GM18873 (cell line): ENCODE measurements at regions not wholly inside any gene's neighbourhood (a gene's known extent, or its start where the extent isn't known, plus 50 kb on each side); places are given as distances from the start of the nearest gene placed in this dataset.
"Not testable (repeated sequence)": the region's sequence is repeated elsewhere in the genome, so short reads cannot be mapped to it uniquely, and the experiment has no call there.

ENCODE experiments used
- ATAC-seq: cut with Tn5 transposase; IDR thresholded peaks from one replicate; pipeline ENCODE4 v1.9.1; 2021; ENCODE audit warnings: mild to moderate bottlenecking, moderate library complexity, moderate number of reproducible peaks; ENCODE audit not compliant: unreplicated experiment, low FRiP score

DNA sequence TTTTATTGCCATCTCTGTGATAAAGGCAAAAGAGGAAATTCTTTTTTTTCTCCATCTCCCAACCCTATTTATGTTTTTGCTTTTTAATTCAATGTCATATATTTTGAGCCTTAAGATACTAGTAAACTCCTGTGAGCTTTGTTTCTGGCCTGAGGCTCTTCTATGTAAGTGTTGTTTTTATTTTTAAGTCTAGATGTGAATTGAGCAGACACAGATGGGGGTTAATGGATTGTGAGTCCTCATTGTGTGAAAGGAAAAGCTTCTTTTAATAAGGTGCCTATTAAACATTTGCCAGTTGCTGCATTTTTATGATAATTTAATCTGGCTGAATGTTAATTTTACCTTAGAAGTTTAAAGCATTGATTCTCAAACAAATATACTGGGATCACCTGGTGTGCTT is 2337.9 kb upstream of the RAG2 start:
- no peak for ATAC-seq

DNA sequence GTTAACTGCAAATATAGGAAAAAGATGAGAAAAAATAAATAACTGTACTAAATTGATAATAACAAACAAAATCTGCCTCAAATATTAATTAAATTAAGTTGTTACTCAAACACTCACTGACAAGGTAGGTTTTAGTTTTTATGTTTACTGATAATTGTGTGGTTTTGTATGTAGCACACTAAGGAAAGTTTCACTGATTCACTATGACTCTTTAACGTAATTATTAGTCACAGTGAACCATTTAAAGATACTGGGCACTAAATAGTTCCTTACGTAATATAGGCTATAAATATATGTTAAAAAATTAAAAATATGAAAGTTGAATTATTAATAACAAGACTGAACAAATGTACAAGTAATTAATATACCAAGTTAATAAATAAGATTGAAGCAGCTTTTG is 2330.0 kb upstream of the RAG2 start:
- no peak for ATAC-seq

DNA sequence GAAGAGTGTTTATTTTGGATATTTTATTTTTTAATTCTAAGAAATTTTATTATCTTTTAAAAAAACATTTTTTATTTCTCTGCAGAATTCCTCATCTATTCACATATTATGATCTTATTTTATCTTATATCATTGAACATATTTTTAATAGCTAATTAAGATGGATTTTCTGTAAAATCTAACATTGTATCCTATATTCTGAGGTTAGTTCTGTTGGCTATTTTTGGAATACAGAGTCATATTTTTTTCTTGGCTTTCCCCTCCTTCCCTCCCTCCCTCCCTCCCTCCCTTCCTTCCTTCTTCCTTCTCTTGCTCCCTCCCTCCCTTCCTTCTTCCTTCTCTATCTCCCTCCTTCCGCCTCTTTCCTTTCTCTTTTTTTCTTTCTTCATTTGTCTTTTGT is 2326.6 kb upstream of the RAG2 start:
- ATAC-seq, result no peak

DNA sequence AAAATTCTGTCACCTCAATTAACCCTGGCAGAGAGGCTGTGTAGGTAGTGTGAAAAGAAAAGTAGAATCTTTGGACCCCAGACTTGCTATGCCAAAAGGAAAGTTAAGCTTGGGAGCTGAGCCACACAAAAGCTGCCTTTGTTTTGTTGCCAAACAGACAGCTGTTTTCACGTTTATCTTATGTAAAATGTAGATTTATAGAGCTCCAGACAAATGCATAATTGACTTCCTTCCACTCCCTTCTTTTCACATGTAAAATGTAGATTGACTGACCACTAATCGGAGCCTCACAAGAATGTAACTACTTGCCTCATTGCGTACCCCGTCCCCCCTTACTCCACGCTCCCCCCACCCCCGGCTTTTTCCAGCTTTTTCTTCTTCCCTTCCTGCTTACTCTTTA is 2302.2 kb upstream of the RAG2 start:
- no peak for ATAC-seq

DNA sequence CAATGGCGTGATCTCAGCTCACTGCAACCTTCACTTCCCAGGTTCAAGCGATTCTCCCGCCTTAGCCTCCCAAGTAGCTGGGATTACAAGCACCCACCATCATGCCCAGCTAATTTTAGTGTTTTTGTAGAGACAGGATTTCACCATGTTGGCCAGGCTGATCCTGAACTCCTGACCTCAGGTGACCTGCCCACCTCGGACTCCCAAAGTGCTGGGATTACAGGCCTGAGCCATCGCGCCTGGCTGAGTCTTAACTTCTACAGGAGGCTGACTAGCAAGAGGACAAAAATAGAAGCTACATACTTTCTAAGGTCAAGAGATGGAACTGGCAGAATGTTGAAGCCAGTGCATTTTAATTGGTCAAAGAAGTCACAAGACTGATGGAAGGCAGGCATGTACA is 2296.2 kb upstream of the RAG2 start:
- not testable (repeated sequence) for ATAC-seq

DNA sequence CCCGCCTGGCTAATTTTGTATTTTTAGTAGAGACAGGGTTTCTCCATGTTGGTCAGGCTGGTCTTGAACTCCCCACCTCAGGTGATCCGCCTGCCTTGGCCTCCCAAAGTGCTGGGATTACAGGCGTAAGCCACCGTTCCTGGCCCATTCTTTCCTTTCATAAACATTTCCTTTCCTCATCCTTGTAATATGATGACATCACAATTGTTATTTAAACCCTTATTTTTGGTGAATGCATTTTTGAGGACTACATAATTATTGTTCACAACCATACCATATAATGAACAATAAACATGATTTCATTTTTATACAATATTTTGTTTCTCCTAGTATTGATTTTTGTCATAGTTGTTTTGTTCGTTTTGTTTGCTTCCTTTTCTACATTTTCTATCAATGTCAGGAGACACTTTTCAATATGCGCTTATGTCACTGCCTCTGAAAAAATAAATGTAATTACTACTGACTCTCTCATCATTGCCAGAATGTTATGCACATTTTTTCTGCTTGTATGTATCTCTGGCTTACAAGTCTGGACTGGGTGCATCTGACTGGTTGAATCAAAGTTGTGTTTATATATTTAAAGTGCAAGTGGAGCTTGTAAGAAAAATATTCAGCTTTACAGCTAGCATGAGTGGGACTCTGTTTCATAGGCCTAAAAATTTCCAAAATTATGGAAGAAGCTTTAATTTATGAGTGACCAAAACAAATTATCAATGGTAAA is 2286.3 kb upstream of the RAG2 start:
- ATAC-seq, result no peak

DNA sequence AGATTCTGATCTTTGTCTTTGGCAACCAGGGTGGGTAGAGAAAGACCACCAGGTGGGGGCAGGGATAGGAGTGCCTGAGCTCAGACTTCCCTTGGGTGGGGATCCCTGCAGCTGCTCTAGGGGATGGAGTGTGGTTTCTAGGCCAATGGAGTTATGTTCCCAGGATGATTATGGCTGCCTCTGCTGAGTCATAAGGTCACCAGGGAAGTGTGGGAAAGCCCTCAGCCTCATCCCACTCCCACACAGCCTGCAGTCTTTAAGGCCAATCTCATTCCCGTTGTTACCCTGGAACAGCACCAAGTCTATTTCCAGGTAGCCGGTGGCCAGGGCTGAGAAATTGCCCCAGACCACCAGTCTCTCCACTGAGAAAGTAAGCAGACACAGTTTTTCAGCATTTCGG is 2269.3 kb upstream of the RAG2 start:
- no peak for ATAC-seq

DNA sequence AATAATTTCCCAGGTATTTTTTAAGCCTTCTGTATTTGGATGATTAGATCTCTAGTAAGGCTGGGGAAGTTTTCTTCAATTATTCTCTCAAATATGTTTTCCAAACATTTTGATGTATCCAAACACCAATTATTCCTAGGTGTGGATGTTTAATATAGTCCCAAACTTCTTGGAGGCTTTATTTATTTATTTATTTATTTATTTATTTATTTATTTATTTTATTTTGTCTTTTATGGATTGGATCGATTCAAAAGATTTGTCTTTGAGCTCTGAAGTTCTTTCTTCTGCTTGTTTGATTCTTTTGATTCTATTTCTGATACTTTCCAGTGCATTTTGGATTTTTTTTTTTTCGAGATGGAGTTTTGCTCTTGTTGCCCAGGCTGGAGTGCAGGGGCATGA is 2267.9 kb upstream of the RAG2 start:
- ATAC-seq, result no peak

DNA sequence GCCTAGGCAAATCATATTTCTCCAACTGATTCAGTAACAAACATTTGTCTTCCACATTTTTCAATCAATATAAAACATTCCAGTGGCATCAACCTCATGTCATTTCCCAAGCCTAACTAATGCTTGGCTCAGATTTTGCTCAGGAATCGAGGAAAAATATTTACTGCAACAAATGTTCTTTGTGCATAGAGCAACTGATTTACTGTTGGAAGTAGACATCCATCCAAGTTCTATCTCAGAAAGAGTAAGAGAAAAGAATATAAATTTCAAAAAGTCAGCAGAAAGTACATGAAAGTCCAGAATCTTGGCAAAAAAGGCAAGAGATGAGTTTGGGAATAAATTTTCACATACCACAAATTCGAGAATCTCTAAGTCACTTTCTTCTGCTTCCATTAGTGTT is 2245.0 kb upstream of the RAG2 start:
- ATAC-seq, result no peak

DNA sequence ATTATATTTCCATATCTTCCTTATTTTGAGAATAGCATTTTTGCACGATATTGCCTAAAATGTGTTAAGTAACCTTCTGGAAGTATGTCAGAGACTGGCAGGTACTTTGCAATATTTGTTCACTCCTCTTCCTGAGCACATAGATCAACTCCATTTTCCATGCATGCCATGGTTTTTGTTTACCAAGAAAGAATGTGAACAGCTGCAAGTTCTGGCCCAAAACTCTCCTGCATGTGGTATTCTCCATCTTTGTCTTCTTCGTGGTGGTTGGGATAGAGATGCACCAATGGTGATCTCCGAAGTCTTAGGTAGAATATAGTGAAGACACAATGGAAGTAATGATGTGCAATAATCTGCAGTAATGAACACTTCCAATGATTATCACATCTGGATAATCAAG is 2241.0 kb upstream of the RAG2 start:
- ATAC-seq, result no peak

DNA sequence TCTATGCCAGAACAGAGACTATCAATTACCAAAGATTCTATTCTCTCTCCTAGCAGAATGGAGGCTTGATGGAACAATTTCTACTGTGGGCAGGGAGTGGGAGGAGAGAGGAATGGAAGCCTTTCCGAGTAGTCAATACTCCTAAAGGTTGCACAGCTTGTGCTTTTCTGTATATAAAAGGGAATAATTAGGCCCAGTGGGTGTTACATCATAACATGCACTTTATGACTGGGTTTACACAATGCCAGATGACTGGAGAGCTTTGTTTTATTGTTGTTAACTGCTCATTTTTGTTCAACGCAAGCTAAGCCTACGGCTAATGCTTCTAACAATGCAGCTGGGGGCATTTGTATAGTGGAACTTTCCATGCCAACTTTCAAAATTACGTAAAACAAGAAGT is 2237.9 kb upstream of the RAG2 start:
- ATAC-seq, result no peak

DNA sequence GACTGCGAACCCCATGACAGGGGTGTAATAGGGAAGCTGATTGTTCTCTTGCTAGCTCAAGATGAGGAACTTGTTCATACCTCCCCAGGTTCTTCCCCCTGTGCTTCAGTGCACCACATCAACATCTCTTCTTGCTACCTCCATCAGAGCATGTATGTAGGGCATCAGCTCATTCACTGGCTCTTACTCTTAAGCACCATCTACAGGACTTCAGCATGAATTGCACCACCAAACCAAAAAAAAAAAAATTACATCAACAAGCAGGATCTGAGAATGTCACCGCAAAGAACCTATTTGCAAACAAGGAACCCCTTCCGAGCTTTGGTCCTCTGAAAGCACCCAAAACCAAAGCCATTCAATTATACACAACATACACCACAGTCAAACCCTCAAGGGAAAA is 2226.5 kb upstream of the RAG2 start:
- ATAC-seq, result no peak

DNA sequence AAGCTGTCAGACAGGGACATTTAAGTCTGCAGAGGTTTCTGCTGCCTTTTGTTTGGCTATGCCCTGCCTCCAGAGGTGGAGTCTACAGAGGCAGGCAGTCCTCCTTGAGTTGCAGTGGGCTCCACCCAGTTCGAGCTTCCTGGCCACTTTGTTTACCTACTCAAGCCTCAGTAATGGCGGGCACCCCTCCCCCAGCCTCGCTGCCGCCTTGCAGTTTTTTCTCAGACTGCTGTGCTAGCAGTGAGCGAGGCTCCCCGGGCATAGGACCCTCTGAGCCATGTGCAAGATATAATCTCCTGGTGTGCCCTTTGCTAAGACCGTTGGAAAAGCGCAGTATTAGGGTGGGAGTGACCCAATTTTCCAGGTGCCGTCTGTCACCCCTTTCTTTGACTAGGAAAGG is 2223.8 kb upstream of the RAG2 start:
- not testable (repeated sequence) for ATAC-seq

DNA sequence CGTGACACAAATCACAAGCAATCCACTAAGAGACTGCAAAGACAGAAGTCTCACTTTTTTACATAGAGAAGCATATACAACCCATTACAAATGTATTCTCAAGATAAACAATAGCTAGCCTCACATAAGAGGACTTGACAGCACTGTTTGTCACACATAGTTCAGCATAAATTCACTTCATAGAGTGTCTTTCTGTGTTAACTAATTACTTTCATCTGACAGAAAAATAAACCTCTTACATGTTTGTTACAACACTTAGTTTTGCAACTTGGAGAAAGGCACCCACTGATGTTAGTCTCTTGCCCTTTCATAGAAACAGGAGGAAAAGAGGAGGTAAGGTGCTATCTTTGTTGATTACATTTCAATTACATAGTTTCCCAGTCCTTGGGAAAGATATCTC is 2221.9 kb upstream of the RAG2 start:
- ATAC-seq, result no peak

DNA sequence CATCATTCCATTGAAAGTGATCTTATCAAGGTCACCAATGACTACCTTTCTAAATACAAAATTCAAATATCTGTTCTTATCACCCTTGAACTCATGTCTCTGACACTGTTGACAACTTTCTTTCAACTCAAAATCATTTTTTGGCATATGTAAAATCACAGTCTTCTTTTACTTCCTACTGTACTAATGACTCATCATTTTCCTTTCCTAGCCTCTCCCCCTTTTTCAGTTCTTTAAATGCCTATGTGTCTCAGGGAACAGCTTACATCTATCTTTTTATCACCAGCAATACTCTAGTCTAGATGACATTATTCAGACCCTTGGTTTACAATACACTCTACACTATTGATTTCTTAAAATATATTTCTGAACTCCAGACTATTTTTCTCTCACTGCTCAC is 2220.7 kb upstream of the RAG2 start:
- no peak for ATAC-seq

DNA sequence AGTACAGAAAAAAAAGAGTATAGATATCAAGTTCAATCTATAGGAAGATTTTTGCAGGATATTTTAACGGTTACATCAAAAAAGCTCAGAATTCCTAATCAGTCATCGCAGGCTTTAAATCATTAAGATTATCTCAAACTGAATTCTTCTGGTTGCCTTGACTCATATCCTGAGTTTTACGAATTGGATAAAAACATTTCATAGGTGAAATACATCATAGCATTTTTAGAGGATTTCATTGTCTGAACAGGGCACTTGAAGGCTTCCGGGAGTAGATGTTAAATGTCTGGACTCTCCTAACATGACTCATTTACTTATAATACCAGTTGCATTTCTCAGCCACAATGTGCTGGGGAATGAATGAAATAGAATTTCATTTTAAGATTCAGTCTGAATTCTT is 2216.6 kb upstream of the RAG2 start:
- no peak for ATAC-seq

DNA sequence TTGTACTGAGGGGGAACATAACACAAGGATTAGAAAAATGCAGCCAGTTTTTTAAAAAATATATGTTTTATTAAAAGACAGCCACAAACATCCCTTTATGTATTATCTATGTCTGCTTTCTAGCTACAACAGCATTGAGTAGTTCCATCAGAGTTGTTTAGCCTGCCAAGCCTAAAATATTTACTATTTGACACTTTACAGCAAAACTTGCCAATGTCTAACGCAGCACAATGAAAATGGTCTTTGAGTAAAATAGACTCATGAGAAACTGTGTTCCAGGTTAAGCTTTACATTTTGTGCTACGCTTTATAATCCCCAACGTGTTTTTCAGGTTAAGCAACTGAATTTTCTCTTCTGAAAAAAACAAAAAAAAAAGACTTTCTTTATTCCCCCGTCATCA is 2211.5 kb upstream of the RAG2 start:
- ATAC-seq, result no peak

DNA sequence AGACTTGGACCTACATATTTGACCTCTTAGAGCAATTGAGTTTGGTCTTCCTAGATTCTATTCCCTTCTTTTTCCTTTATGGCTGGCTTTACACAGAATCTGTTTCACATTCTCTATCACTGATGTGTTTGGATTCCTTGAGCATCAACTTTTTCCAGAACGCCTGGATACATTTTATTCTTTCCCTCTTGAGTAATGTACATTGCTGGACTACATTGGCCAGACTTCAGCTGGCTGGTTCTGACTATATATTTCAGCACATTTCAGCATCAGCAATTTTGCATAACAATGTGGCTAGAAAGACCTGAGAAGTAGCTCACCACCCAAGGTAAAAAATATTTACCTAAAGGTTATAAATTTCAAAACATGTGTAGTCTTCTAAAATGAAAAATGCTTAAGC is 2198.2 kb upstream of the RAG2 start:
- no peak for ATAC-seq

DNA sequence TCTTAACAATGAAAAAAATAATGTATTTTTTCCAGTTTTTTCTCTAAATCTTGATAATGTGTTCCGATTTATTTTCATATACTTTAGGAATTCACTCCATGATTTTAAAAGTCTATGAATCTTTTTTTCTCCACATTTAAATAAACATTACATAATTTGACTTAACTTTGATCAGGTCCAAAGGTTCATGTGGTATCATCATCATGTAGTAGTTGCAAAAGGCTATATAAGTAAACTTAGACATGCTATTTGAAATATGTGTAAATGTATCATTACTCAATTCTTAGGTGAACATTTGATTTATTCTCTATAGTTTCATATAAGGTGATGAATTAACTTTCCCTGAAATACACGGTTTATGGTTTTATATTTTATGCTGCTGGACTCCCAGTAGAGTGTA is 2197.0 kb upstream of the RAG2 start:
- ATAC-seq, result no peak

DNA sequence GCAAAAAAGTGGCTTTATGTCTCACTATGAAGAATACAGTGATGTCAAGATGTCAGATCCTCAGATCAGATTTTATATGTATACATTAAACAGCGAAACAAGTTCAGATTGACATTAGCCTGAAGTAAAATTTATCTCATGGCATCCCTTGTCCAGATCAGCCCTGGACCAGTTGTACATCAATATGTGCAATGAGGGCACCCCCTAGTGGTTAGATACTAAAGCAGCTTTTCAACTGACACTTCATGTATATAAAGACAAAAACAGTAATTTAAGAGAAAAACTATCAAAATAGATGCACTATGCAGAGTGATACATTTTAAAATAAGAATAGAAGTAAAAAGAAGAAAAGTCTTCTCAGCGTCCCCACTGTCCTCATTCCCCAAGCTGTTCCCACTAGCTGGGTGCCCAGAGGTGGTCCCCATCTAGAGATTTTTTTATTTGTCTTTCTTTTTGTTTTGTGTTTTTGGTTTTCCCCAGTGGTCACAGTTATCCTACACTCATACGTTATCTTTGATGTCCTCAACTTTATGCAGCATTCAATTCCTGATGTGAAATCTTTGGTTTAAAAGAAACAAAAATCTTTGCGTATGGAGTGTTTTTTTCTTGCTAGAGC is 2193.4 kb upstream of the RAG2 start:
- ATAC-seq, result peak; percentile 74

DNA sequence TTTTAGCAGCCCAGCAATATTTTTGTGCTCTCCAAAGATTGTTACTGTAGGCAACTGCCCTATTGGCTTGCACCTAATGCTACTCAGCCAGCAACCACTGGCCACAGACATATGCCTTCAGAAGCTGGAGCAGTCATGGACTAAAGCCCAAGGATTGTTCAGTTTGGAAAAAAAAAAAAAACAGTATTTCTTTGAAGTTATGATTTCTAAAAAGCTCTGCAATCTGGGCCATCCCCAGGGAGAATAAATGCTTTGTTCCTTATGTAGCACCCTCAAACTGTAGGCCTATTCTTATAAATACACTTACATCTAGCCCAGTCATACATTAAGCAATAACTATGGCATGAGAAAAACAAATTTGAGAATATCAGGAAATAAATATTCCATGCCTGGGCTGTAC is 2190.5 kb upstream of the RAG2 start:
- no peak for ATAC-seq

DNA sequence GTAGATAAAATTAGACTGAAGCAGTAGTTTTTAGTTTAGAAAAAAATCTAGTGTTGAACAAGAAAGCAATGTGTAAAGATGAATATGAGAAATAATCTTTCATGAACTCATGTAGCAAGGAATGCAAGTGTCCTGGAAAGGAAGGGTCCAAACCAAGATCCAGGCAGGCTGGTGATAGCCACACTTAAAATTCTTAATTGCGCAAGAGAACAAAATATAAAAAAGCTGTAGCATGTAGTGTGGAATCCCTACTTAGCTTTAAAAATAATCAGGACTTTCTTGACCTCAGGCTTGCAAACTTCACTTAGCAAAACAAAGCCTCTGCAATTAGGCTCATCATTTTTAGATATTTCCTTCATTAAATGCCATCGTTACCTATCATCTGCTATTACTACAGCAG is 2186.1 kb upstream of the RAG2 start:
- no peak for ATAC-seq

DNA sequence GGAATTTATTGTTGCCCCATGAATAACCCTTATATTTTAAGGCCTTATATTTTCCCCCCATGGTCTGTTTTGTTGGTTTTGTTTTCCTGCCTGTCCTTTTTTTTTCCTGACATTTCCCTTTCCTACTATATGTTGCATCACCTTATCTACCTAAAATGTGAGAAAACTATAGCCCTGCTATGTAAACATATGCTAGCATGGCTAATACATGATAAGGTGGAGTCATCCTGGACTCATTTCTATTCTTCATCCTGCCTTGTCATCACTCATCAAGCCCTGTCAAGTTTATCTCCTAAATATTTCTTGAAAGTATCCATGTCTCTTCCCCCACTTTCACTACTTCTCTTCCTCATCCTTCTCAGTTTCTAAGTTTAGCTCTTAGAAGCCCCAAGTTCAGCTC is 2168.8 kb upstream of the RAG2 start:
- no peak for ATAC-seq
